HG02973 (cell line): ENCODE measurements at regions not wholly inside any gene's neighbourhood (a gene's known extent, or its start where the extent isn't known, plus 50 kb on each side); places are given as distances from the start of the nearest gene placed in this dataset.

Source experiments
- ATAC-seq: cut with Tn5 transposase; IDR thresholded peaks from one replicate; pipeline ENCODE4 v1.9.1; 2021; ENCODE audit warnings: moderate library complexity; ENCODE audit not compliant: unreplicated experiment

DNA sequence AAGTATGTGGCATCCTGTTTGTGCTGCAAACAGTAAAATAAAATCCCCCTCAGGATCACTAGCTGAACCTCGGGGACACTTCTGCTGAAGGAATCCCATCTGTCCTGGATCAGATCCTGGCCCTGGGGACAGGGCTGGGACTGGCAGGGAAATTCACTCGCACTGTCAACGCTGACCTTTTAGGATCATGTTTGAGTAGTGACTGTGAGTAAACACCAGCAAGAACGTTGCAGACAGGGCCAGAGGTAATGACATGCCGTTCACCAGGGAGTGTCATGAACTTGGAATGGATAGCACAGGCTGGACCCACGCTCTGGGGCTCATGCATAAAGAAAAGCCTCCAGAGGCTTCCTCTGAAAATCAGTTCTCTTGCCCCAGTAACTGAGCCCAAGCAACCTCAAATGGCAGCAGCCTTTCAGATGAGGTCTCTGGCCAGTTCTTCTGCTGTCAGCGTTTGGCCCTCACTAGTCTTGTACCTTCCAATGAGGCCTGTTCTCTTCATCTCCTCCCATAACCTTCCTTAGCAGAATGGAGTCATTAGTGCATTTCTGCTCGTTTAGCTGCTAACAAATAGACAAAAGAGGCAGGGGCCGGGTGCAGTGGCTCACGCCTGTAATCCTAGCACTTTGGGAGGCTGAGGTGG lies 51.0 kb upstream of the BARX2 start:
- no peak for ATAC-seq

DNA sequence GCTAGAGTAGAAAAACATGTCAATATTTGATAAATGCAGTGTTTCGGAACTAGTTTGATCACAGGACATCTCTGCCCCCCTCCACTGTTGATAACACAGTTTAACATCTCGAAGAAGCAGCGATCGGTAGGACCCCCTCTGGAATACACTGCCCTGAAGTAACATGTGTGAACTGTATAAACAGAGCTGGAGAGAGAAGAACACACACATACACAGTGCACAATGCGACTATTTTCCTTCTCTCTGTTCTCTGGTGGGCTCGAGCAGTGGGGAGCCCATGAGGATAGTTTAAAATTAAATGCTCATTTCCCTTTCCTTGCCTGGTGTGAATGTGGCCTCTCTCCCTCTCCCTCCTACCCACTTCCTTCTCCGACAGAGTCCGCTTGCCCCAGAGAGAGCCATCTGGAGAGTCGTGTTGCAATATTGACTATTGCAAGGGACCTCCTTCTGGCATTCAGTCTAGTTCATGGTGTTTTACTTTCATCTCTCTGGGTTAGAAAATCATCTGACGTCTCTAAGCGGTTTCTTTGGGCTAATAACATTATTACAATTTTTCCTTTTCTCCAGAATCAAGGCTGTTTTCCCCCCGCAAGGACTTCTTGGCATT lies 51.6 kb upstream of the BARX2 start:
- no peak for ATAC-seq

DNA sequence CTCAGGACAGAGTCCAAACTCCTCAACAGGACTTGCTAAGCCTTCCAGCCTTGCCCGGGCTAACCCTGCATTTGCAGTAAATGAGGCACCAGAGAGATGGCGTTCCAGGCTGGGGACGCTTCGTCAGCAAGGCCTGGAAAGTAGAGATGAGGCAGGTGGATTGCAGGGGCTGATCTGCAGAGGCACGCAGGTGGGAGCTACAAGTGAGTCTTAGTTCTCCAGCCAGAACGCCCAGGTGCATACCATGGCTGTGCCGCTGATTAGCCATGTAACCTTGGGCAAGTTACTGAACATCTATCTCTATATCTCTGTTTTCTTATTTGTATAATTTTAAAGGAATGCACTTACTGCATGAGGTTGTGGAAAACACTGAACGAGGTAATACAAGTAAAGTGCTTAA lies 52.7 kb upstream of the BARX2 start:
- no peak for ATAC-seq

DNA sequence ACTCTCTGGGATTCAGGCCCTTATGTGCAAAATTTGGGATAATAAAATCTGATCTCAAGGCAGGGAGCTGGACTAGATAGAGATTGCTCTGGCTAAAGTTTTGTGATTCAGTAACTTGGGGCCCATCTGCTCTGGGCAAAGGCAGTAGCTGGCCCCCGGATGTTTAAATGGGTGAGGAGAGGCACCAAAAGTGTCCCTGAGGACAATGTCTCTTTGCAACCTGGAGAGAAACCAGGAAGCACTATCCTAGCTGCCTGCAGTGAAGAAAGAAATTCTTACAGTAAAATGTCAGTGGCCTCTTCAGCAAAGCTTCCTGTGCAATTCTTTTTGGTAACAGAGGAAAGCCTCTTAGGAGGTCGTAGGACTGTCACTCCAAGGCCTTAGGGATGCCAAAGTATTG lies 54.6 kb upstream of the BARX2 start:
- no peak for ATAC-seq

DNA sequence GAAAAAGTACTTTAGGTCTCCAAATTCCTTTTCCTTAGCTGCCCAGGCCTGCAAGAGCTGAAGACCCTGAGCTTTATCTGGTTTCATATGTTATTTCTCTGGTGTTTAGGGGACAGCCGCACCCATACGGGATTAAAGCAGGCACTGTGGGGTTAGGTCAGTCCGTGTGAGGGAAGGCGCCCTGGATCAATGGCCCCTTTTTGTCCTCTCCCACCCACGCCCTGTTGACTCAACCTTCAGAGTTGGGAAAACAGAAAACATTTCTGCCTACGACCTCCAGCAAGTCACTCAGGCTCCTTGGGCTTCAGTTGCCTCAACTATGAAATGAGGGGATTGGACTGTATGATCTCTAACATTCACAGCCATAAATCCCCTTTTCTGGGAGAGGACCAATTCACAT lies 55.2 kb upstream of the BARX2 start:
- no peak for ATAC-seq

DNA sequence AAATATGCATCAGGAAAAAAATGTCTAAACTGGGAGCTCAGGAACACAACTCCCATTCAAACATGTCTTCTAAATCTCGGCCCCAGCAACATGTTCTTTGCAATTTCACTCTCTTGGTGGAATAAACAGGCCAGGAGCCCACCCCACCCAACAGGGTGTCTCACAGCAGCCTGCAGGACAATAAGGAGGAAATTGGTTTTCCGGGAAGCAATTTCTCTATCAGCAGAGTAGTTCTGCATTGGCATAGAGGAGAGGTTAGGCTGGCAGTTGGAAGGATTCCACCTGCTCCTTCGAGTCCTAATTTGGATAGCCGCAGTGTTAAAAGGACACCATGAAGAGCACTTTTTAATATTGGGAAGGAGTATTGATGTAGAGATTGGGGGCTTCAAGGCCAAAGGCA lies 55.9 kb upstream of the BARX2 start:
- ATAC-seq: no peak

DNA sequence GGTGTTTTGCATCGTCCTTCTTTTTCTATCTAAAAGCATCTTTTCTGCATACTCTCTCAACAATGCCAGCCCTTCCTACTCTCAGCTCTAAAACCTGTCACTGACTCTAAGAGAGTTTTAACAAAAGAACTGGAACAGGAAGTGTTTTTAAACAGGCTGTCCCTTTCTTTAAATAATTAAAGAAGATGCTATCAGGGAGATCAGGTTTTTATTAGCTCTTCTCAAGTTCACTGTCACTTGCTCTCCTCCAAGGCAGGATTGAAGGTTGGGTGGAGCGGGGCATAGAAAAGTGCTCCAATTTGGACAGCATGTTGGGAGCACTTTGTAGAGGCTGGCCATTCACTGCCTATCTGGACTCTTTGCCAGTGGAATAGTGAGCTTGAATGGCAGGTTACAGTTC lies 56.4 kb upstream of the BARX2 start:
- no peak for ATAC-seq

DNA sequence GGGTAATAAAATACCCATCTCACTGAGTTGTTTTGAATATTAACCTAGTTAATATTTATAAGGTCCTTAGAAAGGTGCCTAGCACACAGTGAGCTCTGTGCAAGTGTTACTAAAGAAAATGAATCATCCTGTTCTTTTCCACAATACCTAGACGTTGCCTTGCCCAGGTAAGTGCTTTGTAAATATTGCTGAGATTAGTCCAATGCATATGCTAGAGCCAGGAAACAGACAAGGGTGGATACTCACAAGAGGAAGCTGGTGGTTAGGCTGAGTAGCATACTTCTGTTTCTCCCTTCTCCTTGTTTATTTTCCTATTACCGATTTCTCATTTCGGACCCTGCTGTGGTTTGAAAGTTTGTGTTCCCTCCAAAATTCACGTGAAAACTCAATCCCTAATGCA lies 58.1 kb upstream of the BARX2 start:
- ATAC-seq: no peak

DNA sequence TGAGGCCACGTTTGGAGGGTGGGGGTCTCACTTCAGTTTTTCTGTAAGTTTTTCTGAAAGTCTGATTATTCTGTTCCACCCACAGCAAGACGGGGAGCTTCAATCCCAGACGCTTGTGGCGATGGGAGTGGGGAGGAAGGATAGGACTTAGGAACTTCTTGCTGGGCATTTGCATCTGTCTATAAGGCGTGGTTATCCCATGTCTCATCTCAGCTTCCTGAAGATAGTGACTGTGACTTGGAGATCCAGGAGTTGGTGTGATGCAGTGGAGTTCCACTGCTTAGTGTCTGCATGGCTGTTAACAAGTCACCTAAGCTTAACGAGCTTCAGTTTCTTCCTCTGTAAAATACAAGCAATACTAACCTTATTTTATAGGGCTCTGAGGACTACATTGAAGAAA lies 58.9 kb upstream of the BARX2 start:
- ATAC-seq: no peak

DNA sequence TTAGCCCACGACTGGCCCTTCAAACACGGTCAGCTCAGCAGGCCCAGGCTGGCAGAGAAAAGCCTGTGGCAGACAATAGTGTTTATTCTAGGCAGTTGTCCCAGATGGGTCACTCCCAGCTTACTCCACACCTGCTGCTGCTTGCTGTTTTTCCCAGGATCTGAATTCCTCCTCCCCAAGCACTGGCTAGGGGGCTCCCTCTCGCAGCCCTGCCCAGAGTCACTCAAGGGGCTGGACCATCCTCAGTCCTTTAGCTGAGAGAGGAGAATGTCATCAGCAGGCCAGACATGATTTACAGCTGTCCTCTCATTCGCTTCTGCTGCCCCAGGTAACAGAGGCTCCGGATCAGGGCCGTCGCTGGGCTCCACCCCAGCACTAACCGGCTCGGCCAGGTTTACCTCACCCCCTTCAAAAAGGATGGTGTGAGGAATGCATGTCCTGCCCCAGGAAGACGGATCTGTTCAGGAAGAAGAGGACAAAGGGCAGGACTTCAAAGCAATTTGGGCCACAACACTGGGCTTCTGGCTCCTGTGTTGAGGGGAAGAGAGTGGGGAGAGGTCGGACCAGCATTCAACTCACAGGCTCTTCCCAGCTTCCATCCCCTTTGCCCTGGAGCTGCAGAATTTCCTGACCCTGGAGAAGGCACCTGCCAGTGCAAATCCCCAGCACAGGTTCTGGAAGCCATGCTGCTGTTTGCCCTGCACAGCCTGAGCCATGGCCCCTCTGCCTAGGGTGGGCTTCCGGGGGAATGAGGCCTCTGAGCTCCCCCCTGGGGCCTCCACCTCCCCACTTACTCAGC lies 59.7 kb upstream of the BARX2 start:
- no peak for ATAC-seq

DNA sequence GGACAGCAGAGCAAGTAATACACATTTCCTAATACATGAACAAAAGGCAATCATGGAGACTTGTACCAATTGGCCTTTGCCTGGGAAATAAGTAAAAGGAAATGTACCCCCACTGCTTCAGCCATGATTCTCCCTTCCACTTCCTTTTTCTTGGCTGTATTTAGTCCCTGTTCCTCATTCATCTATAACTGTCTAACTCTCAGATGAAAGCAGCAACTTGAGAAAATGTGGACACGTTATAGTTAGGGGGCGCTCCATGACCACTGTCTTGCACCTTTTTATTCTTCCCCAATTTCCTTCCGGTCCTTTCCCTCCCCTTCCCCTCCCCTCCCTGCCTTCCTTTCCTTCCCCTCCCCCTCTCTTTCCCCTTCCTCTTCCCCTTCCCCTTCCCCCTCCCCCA lies 61.3 kb upstream of the BARX2 start:
- no peak for ATAC-seq

DNA sequence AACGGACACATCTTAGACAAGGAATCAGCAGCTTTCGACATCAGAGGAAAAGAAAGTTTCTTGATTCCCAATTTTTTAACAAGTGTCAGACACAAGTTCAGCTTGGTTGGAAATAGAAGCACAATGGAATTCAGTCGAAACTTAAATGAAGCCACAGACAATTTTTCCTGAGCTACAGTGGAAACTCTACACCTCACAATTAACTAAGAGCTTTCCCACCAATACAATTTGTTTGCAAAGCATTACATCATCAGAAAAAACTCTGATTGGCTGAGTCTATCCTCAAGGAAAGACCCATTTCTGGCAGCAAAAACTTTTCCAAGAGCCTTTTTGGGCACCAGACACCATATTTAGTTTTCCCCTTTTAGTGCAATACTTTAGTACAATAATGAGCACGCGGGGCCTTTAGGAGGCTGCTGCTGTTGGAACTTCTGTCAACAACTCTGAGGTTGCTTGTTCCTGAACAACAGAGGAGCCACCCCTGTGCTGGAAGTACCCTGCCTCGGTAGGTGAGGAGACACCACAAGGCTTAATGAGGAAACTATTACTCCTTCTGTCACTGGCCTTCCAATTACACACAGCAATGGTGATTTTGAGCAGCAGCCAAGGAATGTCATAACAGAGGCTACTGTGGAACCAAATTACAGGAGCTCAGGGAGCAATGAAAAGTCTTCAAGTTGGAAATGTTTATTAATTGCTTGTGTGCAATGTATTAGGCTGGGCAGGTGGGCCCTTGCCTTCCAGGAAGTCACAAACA lies 61.9 kb upstream of the BARX2 start:
- ATAC-seq: no peak

DNA sequence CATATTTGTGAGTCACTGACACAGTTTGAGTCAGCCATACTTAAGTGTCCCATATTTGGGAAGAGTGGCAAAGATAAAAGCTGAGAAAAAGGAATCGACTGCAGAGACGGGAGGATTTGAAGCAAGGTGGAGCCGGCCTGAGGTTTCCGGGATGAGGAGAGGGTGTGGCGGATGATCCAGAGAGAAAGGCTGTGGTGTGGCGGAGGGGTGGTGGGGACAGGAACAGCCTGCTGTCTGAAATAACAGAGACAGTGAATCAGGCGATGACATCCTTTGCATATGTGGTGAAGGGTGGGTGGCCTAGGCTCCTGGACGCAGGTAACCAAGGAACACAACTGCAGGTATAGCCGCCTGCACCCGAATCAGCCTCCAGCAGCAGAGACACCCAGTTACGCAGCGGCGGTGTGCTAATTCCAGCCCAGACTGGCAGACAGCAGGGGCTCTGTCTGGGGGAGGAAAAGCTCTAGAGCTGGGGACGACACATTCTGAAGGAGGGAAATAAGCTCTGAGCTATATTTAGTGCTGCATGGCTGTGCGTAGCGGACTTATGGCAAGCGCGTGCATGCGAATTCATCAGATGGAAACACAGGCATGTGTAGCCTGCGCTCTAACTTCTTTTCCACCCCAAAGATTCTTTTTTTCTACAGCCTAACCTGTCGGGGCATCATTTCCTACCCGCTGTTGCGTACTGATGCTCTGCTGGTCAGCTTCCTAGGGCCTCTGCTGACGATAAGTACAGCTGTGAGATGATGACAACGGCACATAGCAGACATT lies 62.7 kb upstream of the BARX2 start:
- ATAC-seq: no peak

DNA sequence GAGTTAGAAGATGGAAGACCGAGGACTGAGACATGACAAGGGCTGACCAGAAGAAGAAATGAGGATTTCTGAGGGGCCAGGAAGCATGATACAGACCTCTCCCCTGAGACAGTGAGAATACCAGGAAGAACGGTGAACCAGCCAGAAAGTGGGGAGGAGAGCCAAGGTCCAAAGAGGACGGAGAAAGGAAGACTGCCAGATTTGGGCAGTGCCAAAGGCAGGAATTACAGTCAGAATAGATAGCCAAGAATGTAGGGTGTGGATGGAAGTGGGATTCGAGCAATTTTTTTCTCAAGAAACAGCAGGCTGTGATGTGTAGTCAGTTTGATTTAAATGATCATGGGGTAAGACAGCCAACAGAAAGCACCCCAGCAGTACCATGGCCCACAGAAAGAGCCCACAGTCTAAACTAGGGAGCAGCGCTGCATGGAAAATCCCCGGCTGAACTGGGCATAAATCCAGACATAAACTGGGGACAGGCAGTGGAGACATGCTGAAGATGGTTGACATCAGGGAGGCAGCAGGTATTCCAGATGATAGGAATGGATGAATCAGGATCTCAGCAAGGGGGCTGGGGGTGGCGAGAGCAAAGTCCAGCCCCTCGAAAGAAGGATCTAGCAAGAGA lies 67.3 kb upstream of the BARX2 start:
- no peak for ATAC-seq

DNA sequence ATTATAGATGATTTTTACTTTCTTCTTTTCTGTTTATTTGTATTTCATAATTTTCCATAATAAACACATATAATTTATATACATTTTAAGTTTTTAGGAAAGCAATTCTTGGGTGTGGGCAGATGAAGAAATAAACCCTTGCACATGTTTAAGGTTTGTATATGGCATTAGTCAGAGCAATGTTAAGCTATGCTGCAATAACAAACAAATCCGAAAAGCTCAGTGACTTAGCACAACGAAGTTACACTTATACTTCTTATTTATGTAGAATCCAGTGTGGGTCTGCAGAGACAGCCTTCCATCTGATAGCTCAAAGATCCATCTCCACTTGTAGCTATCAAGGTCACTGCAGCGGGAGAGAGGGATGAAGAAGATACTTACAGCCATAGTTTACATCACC lies 68.5 kb upstream of the BARX2 start:
- no peak for ATAC-seq

DNA sequence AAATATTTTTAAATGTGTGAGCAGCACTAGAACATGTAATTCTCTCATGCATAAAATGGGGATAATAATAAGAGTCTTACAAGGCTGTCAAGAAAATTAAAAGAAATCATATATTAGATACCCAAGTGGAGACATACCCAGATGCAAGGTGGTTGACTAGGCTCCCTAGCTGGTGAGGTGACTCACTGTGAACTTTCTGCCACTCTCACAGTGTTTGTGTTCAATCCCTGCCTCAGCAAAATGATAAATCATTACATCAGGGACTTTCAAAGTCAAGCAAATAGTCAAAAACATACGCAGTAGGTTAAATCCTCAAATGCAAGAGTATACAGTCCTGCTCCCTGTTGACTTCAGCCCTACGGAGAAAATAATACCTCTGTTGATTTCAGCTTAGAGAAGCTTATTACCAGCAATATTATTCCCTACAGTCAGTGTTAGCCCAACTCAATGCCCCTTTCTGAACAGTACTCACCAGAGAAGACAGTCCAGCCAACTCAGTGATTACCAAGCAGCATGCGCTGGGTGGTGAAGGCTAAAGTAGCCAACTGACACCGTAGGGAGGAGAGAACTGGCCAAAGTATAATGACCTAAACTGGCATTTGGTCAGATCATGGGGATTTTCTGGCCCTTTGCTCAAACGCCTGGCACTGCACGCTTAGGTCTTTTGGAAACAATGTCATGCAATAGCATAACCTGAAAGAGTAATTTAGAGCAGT lies 73.1 kb upstream of the BARX2 start:
- no peak for ATAC-seq

DNA sequence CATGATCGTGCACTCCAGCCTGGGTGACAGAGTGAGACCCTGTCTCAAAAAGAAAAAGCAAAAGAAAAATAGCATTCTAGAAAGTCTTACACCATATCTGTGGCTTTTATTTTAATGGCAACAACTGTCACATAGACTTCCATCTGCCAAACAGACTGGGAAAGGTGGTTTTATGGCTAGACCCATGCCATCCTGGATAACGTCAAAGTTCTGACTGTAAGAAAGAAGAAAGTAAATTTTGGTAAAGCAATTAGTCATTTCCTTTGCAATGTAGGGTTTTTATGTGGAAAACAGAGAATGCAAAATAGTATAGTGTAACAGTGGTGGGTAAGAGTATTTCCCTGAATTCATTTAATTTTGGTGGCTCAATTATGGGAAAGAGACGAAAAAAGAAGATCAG lies 75.5 kb upstream of the BARX2 start:
- ATAC-seq: no peak

DNA sequence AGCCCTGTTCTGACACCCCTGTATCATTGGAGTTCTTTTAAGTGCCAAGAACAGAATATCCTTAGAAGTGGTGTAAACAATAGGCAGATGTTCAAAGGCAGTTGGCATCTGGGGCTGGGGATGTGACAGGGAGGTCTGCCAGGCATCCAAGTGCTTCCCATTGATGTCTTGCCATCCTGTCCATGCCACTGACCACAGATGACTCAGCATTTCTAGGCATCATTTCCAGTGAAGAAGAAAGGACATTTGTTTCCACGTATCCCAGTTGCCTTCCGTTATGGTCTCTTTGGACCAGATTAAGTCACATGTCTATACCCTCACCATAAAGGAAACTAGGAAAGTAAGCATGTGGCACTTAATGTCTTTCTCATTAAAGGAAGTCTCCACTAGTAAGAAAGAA lies 76.7 kb upstream of the BARX2 start:
- ATAC-seq: no peak

DNA sequence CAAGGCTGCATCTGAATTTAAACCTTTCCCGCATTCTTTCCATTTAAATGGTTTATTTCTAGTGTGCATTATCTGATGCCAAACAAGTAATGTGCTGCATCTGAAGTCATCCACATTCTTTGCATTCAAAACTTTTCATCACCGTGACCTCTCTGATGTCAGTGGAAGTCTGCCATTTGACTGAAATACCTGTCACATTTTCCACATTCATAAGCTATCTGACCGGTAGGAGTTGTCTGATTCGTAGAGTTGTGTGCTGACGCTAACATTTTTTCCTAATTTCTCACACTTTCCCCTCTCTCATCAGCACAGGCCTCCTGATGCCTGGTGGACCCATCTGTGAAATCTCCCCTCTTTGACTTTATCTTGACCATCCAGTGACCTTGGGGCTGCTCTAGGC lies 79.9 kb upstream of the BARX2 start:
- ATAC-seq: no peak

DNA sequence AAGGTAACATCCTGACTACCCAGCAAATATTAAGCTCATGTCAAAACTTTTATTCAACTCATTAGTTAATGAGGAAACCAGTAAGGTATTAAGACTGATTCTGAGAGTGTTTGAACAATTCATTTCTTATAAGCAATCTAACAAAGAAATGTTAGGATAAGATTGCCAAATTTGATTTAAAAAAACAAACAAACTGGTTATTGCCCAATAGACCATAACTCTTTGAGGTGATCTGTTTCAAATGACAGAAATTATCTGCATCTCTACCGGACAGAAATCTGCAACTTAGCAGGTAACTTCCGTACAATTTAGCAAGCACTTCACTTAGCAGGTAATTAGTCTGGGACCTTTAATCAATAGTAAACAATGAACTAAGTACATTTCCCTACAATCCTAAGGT lies 82.9 kb upstream of the BARX2 start:
- ATAC-seq: no peak
